ENCODE measurements at regions not wholly inside any gene's neighbourhood (a gene's known extent, or its start where the extent isn't known, plus 50 kb on each side); places are given as distances from the start of the nearest gene placed in this dataset.
"Not testable (repeated sequence)": the region's sequence is repeated elsewhere in the genome, so short reads cannot be mapped to it uniquely, and the experiment has no call there.

DNA sequence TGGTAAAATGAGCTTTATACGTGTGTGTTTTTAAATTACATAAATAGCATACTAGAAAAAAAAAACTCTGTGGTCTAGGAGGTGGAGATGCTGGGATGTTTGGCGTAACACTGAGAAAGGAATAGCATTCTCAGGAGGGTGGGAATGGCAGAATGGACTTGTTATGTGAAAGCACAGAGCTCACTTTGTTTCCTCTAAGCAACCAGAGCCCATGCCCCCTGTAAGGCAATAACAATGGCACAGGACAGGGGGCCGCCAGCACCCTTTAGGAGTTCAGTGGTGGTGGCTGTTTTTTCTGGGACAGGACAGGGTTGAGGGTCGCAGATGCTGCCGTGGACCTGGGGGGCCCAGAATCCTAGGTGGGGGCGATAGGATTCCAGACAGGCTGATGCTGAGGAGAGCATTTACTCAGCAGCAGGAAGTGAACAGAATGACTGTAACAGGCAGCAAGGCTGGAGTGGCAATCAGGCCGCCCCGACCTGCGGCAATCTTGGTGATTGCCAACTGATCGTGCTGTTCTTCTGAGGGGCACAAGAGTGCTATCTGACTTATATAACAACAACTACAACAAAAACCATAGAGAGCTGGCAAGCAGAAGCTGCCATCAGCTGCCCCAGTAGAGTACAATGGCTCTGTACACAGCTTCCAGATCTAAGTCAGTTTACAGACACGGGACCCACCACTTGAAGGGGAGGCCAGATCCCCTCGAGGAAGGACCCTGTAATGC lies 160.4 kb downstream of the UACA start:
- no peak for DNase-seq

DNA sequence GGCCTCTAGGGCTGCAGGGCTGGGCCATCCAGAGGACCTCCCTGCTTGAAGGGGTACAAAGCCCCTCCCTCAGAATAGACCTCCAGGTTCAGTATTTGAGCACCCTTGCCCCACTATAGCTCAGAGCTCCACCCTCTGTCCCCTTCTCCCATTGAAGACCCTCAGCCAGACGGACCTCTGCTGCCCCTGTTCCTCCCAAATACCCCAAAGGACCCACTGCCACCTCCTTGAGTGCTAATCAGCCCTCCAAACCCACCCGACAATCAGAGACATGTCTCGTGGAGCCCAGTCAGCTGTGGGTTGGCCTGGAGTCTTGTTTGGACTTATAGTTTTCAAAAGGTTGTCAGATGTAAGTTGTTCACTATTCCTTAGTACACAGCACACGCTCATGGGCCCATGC lies 161.1 kb downstream of the UACA start:
- no peak for DNase-seq

DNA sequence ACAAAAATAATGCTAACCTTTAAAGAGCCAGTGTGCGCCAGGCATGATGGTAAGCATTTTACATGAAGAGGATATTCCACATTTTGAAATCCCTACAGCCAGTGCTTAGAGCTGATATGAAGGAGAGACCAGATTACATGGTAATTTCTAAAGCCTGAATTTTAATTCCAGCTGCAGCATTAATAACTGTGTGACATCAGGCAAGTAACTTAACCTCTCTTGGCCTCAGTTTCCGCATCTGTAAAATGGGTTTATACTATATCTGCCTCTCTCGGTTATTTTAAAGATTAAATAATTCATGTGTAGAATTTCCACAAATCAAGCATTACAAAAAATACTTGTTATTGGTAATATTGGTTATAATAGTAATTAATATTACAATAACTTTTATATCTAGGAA lies 165.4 kb downstream of the UACA start:
- DNase-seq: no peak

DNA sequence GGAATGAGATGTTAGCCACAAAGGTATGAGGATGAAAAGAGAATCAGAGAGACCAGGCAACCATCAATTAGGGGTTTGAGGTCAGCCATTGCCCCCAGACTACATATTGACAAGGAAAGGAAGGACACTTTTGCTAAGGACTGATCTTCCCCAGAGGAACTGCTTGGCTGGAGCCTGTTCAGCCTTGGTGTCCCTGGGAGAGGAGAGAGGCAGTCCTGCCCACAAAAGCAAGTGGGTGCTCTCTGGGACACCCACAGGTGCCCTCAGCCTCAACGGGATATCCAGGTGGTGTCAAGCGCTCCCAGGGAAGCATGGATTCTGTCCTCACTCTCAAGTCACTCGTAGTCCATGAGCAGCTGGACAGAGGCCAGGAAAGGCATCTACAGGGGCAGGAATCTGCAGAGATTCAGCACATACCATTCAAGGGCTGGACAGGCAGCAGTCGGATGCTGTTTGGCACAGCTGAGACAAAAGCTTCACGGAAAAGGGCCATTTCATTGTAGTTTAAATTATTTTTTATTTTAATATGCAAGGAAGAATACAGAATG lies 166.2 kb downstream of the UACA start:
- DNase-seq: no peak

DNA sequence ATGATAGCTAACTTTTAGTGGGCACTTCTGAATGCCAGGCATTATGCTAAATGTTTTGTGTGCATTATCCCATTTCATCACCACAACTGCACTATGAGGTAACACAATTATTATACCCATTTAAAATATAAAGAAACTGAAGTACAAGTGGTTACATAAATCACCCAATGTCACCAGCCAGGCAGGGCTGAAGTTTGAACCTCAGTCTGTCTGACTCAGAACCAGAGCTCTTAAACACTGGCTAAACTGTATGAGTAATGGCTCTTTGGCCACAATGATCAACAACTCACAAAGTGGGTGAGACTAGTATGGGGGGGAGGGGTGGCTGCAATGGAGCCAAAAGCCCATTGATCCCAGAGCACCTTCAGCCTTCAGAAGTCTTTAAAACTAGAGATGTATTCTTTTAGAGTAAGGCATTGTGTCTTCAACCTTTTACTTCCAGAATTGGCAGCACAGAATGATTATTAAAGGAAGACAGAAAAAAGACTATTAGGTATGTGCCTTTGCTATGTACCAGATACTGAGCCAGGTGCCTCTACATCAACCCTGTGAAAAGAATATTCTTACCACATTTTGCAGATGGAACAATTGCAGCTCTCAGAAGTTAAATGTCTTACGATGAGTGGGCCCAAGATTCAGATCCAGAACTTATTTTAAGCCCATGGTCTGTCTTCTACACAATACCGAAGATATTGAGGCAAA lies 166.9 kb downstream of the UACA start:
- no peak for DNase-seq

DNA sequence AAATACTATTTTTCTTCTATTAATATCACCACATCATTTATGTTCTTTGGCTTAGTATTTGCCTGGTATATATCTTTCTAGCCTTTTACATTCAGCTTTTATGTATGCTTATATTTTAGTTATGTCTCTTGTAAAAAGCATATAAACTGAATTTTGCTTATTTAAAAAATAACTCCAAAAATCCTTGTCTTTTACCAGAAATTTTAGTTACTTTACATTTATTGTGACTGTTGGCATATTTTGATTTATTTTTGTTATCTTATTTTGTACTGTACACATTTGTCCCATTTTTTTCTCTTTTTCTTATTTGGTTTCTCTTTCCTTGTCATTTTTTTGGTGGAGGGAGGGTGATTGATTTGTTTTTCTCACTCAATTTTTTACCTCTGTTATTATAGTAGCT lies 169.6 kb downstream of the UACA start:
- no peak for DNase-seq

DNA sequence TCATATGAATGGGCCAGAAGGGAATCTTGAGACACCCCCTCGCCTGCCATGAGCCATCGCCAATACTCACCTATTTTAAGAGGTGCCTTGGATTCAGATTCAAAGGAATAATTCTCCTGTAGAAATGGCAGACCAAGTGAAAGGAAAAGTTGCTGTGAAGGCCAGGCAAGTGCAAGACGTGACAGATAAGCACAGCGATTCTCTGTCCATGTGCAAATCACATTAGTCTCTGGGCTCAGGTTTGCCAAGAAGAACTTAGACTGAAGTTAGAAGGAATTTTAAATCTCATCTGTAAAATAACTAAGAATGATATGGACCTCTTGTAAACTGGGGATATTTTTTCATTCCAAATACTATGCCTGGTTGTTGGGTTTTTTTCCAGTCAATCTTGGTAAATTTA lies 173.6 kb downstream of the UACA start:
- no peak for DNase-seq

DNA sequence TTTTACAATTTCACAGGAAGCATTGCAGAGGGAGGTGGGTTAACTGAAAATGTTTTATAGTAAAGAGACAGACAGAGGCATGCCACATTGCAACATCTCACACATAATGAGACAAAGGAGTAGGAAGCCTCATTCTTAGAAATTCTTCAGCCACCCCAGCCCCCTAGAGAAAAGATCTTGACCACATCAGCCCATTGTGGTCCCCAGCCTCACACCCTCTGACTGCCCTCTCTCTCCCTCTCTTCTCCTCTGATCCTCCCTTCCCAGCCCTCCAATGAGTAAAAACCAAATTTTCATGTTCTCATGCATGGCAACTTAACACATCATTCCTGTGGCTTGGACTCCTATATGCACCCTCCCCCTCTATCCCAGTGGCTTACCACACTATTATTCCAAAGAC lies 174.1 kb downstream of the UACA start:
- no peak for DNase-seq

DNA sequence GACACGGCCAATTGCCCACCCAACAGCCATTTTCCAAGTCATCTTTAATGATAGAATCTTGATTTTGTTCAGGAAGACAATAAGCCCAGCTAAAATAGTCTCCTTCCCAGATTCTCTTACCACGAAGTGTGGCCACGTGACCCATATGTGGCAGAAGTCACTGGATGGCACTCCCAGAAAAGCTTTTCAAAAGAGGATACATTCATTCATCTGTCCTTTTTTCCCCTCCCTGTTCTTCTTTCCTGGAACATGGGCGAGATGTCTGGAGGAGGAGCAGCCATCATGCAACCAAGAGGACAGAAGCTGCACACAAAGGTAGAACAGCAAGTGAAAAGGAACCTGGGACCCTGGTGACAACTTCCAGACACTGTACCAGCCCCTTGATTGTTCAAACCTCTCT lies 174.7 kb downstream of the UACA start:
- DNase-seq: no peak

DNA sequence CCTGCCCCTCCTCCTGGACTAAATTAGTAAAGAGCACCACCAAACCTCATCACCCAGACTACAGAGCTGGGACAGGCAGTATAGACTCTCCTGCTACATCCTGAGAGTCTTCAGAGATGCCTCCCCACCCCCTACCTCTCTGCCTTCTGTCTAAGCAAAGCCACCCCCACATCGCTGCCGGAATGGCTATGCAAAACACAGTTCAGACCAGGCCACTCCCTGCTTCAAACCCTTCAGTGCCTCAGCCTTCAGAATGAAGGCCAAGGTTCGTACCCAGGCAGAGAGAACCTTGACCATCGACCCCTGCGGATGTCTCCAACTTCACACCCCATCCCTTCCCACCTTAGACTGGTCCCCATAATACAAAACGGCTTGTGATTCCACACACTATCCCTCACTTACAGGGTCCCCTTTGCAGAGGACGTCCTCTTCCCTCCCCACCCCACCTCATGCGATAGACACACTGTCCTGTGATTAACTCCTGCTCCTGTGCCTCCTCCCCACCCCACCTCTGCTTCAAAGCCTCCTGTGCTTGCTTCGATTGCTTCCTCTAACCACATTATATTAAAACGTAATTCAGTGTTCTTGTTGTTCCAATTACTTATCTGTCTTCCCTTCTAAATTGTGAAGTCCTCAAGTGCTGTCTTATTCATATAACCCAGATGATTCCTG lies 175.3 kb downstream of the UACA start:
- no peak for DNase-seq

DNA sequence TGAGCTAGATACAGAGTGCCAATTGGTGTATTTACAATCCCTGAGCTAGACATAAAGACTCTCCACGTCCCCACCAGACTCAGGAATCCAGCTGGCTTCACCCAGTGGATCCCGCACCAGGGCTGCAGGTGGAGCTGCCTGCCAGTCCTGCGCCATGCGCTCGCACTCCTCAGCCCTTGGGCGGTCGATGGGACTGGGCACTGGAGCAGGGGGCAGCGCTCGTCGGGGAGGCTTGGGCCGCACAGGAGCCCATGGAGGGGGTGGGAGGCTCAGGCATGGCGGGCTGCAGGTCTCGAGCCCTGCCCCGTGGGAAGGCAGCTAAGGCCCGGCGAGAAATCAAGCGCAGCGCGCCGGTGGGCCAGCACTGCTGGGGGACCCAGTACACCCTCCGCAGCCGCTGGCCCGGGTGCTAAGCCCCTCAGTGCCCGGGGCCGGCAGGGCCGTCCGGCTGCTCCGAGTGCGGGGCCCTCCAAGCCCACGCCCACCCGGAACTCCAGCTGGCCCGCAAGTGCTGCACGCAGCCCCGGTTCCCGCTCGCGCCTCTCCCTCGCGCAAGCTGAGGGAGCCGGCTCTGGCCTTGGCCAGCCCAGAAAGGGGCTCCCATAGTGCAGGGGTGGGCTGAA lies 176.2 kb downstream of the UACA start:
- DNase-seq: not testable (repeated sequence)

DNA sequence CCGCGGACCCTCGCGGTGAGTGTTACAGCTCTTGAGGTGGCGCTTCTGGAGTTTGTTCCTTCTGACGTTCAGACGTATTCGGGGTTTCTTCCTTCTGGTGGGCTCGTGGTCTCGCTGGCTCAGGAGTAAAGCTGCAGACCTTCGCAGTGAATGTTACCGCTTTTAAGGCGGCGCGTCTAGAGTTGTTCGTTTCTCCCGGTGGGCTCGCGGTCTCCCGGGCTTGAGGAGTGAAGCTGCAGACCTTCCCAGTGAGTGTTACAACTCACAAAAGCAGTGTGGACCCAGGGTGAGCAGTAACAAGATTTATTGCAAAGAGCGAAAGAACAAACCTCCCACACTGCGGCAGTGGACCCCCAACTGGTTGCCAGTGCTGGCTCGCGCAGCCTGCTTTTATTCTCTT lies 177.1 kb downstream of the UACA start:
- no peak for DNase-seq

DNA sequence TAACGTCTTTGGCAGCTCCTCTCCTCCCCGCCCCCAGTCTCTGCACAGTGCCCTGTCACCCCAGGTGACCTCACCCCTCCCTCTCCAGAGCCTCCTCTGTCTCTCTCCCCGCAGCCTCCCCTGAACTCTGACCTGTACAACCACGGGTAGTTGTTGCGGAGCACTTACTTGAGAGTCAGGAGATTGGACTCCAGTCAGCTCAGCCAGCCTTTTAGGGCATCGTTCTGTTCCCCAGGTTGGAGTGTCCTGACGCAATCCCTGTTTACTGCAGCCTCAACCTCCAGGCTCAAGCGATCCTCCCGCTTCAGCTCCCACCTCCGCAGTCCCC lies 177.7 kb downstream of the UACA start:
- no peak for DNase-seq

DNA sequence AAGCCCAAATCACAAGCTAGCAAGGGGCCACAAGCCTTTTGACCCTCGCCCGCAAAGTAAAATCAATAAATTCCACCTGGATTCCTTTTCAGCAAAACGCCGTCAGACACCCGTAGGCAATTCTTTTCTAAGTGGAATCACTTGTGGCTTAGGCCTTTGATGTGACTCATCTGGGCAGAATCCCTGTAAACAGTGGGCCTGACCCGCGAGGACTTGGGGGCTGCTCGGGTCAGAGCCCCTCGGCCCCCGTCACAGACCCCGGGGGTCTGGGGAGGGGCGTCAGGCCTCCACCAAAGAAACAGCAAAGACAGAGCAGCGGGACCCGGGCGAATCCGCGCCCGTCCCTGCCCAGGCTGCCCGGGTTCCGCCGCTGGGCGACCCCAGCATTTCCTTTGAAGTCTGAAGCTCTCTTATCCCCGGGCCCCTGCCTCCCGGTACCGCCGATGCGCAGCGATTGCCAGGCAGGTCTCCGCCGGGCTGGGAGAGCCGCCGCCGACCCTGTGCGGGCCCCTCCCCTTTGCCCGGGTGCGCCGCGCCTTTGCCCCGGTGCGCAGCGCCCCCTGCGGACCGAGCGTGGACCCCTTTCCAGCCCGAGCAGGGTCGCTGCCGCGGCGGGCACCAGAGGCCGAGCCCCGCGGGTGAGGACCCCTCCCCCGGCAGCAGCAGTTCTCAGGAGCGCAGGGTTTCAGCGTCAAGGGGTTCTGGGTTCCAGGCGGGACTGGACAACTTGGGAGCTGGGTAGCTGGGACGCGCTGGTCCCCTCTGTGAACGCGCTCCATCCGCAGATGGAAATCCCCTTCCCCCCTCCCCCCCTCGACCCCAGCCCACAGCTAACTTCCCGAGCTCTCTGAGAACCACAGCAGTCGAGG lies 178.3 kb downstream of the UACA start:
- no peak for DNase-seq

DNA sequence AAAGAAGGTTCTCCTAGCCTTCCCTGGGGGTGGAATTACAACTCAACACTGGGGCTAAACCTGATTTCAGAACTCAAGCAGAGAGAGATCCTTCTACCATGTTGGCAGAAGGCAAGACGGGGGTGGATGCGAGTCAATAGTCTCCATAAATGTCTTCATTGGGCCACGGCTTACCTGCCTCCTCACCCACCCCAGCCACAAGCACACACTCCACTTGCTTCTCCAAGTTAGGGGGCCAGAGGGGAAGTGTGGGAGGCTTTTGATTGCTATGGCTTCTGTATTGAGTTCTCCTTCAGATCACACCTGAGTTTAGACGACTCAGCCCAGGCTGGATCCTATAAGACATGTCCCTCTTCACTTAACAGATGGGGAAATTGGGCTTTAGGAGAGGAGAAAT lies 178.9 kb downstream of the UACA start:
- DNase-seq: no peak

DNA sequence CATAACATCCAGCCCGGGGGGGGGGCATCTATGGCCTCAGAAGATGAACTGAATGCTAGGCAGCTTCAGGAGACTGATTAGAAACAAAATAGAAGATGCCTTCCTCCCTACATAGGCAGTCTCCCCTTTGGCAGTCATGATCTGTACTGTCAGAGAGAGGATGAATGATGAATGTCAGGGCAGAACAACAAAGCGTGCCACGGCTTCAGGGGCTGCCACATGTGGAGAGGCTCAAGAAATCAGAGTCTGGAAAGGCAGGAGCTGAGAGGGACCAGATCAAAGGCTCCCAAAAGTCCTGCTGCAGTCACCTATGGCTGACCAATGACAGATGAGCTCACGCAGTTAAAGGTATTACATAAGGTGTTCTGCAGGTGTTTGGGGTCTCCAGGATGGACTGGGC lies 180.4 kb downstream of the UACA start:
- DNase-seq: no peak

DNA sequence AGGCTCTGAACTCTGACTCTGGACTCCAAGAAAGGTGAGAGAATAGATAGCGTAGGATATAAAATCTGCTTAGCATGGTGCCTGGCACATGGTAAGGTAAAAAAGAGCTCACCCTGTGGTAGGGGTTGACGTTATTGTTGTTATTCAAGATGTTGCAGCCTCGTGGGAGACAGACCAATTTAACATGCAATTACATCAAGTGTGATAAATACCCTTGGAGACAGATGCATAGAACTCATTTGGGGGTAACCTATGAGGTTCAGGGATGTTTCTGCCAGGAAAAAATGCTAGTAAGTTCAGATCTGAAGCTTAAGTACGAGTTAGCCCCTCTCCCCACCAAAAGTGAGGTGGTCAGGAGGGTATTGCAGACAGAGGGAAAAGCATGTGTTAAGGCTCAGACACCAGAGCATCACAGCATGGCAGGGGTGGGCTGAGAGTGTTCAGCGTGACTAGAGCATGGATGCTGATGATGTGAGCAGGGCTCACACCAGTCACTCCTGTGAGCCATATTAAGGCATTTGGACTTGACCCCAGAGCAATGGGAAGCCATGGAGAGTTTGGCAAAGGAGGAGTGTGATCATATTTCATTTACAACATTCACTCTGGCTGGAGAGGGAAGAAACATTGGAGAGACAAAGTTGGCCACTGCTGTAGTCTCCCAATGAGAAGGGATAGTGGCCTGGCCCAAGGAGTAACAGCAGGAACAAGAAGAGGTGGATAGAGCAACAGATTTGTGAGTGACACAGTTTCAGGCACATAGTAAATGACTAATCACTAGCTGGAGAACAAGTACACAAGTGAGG lies 181.0 kb downstream of the UACA start:
- DNase-seq: no peak

DNA sequence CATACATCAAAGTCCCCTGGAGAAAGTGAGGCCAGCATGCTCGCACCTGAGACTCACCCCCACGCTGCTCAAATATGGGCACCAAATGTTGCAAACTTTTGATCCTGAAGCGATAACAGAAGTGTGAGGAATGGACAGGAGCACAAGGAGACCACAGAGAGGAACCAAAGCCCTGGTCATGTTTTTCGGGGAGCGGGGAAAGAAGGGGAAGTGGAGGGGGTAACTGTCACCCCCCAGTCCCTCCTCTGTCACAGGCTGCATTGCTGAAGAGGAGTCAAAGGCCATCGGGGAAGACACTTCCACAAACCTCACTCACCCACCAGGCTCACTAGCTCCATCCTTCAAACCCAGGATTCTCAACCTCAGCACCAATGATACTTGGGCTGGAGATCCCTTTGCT lies 182.4 kb downstream of the UACA start:
- DNase-seq: no peak

DNA sequence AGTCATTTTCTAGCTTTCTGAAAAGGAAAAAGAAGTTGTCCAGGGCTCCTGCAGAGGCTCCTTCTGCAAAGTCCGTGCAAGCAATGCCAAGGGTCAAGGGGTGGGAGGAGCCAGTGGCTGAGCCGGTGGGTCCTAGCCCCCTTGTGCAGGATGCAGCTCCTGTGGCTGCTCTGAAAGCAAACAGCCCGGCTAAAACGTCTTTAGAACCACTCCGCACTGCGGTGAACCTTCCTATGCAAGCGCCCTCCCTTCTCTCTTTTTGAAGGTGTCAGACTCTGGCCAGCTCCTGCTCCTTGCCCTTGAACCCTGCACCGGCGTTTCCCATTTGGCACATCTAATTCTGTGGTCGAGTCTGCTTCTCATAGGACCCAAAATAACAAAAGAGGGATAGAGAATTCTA lies 183.1 kb downstream of the UACA start:
- no peak for DNase-seq

DNA sequence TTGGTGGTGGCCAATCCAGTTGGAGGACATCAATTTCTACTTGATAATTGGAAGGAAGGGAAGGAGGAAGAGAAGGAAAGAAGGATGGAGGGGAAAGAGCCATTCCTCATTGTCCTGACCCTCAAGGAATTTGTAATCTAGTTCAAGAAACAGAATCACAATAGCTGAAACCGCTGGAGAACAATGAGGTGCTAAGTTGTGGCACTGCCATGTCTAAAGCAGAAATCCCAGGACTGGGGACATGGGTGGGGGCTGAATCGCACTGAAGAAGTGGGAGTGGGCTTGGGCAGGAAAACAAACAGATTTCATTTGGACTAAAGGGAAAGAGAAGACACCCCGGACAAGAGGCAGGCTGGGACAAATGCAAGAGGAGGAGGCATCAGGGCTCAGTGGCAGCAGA lies 183.6 kb downstream of the UACA start:
- no peak for DNase-seq

DNA sequence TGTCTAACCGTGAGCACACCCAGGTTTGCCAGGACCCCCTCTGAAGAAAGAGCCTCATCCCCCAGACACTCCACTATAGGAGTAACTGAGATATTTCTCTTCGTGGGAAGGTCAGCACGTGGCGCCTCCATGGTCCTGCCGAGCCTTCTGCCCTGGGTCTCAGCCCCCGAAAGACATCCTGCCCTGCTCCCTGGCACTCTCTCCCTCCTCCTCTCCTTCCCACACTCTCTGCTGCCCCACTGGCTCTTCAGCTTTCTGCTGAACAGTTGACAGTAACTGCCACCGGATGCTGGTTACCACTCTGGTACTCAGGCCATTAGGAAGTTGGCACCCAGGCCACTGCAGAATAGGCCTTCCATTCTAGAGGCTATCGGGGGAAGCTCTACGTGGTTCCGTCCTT lies 185.2 kb downstream of the UACA start:
- DNase-seq: no peak

DNA sequence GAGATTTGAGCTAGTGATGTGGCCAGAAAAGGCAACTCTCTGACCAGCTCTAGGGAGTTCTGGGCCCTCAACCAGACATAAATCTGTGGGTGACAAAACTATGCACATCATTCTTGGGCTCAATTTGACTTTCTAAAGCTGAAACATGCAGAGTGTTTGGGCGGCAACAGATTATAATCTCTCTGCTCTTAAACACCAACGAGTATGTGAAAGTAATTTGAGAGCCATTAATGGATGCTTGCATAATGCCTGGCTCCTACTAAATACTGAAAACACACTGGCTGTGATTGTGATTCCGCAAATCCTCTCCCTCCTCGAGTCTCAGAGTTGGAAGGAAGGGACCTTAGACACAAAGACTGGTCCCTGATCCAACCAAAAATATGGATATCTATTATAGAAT lies 186.7 kb downstream of the UACA start:
- no peak for DNase-seq
